ENCODE measurements at regions not wholly inside any gene's neighbourhood (a gene's known extent, or its start where the extent isn't known, plus 50 kb on each side); places are given as distances from the start of the nearest gene placed in this dataset.

DNA sequence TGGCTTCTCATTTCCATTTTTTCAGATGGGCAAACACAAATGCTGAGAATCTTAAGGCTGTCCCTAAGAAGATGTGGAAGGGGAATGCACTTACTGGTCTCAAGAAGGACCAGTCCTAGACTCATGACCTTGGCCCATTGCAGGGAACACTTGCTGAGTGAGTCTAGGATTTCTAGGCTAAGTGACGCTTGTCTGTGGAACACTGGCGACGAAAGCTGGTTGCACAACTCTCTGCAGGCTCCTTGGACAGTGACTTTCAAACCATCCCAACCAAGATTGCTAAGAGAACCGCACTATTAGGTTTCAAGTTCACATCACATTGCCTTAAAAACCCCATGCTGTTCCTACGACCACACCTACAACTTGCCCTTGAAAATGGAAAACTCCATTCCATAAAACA is 174.1 kb downstream of the AXIN2 start:
- Histone ChIP-seq H2AK9ac (replicated peaks; ENCODE audit: low read depth, low read length, poor library complexity) (no peak overlapping the region), H3K4ac (ENCODE audit: low read depth, low read length) (no peak overlapping the region), H2BK120ac (ENCODE audit: low read depth, low read length) (no peak overlapping the region), H2BK20ac (ENCODE audit: low read depth, low read length) (no peak overlapping the region), H3K4me3 (ENCODE audit: insufficient read depth, low read depth, low read length) (no peak overlapping the region), H3K18ac (ENCODE audit: low read depth, low read length) (no peak overlapping the region), H3K23ac (ENCODE audit: low read depth, low read length) (no peak overlapping the region), H3K9me1 (ENCODE audit: insufficient read depth, low read length) (no peaks in the 10 kb centered on the region), H3K27ac (ENCODE audit: insufficient read depth, low read length) (no peak overlapping the region), H3K27me3 (ENCODE audit: control insufficient read depth, insufficient read depth, low read length) (peaks cover 2% of the 10 kb centered on the region; the same call in 1 of the 2 replicates), H2AK5ac (ENCODE audit: low read depth, low read length) (no peak overlapping the region), H2BK15ac (ENCODE audit: low read depth, low read length) (no peak overlapping the region), H4K91ac (ENCODE audit: insufficient read depth, low read depth, low read length) (no peak overlapping the region), H4K5ac (ENCODE audit: low read depth, low read length) (no peak overlapping the region), H2AFZ (replicated peaks; ENCODE audit: low read length, poor library complexity) (no peak overlapping the region), H3K36me3 (ENCODE audit: control insufficient read depth, insufficient read depth, low read length) (no peaks in the 10 kb centered on the region), H2BK5ac (ENCODE audit: low read depth, low read length, poor library complexity, severe bottlenecking) (no peak overlapping the region), H3K4me2 (ENCODE audit: low read depth, low read length) (no peak overlapping the region), H4K8ac (ENCODE audit: low read depth in 2 of 2, low read length in 2 of 2) (no peak overlapping the region), H3K79me1 (ENCODE audit: low read depth in 1 of 2, low read length in 2 of 2) (no peaks in the 10 kb centered on the region), H3K9ac (ENCODE audit: low read depth, low read length) (no peak overlapping the region), H4K20me1 (ENCODE audit: insufficient read depth, low read length) (no peaks in the 10 kb centered on the region), H3K14ac (replicated peaks; ENCODE audit: low read depth, low read length) (no peak overlapping the region), H3K56ac (ENCODE audit: extremely low read depth, insufficient read depth, low read length) (no peak overlapping the region), H3K4me1 (ENCODE audit: control insufficient read depth, insufficient read depth, low read length) (peaks cover 3% of the 10 kb centered on the region; the same call in 1 of the 2 replicates), H3K9me3 (ENCODE audit: control insufficient read depth, insufficient read depth, low read length) (no peaks in the 10 kb centered on the region)
- dilution Hi-C loops (cut with HindIII; ENCODE audit: low sequenced_read_pairs, unreplicated experiment), result no loop called here
- intact Hi-C loops (cut with micrococcal nuclease), result no loop called here
- no peak for ATAC-seq (ENCODE audit: low read depth)
- 74% methylated on average over 3 of the region's 5 CpGs; no CpG with 5 or more reads in 1 of the 2 experiments for WGBS, 2 experiments (ENCODE audit: extremely low coverage in 2 of 2, insufficient read length in 1 of 2)
- ChIA-PET CTCF (no interaction called here), POLR2A (ENCODE audit: unreplicated experiment) (no interaction called here)
- in situ Hi-C loops (cut with MboI; ENCODE audit: low sequenced_read_pairs), result no loop called here
- BruUV-seq (replicated peaks), result no TSS peak
- TF ChIP-seq NFE2L2 (IDR thresholded peaks at IDR 0.05; ENCODE audit: low read depth, low read length), result no peak
- TF ChIP-seq CEBPB (IDR thresholded peaks at IDR 0.05; ENCODE audit: low read depth, low read length), result no peak
- no peak for TF ChIP-seq MXI1 (IDR thresholded peaks at IDR 0.05; ENCODE audit: borderline replicate concordance, low read depth, low read length)
- no peak for TF ChIP-seq SMC3 (IDR thresholded peaks at IDR 0.05; ENCODE audit: low read depth, low read length)
- no peak for TF ChIP-seq MAFK (IDR thresholded peaks at IDR 0.05; ENCODE audit: low read depth, low read length)
- TF ChIP-seq MAZ (IDR thresholded peaks at IDR 0.05; ENCODE audit: borderline replicate concordance, low read depth, low read length), result no peak
- TF ChIP-seq FOS (IDR thresholded peaks at IDR 0.05; ENCODE audit: low read depth, low read length), result no peak
- DNase-seq, result no peak

Measured in IMR-90 (cell line).